Endothelial cell of umbilical vein (primary cell): ENCODE measurements at regions not wholly inside any gene's neighbourhood (a gene's known extent, or its start where the extent isn't known, plus 50 kb on each side); places are given as distances from the start of the nearest gene placed in this dataset.

ENCODE experiments used
- BruUV-seq: library from RNA; stranded (reverse); fragments of 400-500 nt; replicated peaks from 2 replicates; lab custom pipeline; 2021; lab: Mats Ljungman, UMichigan
- CTCF ChIA-PET: fragments of 300-600, 350-600 bp; sonication (Branson Sonifier 250); formaldehyde crosslinking; loops from one replicate; lab custom pipeline; 2021; ENCODE audit warnings: antibody characterized with exemption, inconsistent platforms; lab: Charles Lee
- POLR2A ChIA-PET: fragments of 300-600, 350-600 bp; sonication (Branson Sonifier 250); formaldehyde crosslinking; loops from one replicate; lab custom pipeline; 2021; ENCODE audit warnings: antibody characterized with exemption, inconsistent platforms; lab: Charles Lee
- DNase-seq: peaks from one replicate; pipeline ENCODE4 v3.0.0-alpha.2; 2011; ENCODE audit warnings: low read depth, low spot score
- FAIRE-seq: peaks from 2 replicates; lab custom pipeline; 2011; peaks lifted over from hg19 to GRCh38; lab: Jason Lieb, UNC
- H2AFZ ChIP-seq: 2 replicates; pipeline ENCODE4 v1.6.0; 2012; ENCODE audit warnings: low read depth, low read length, control low read depth, inconsistent platforms
- H3K27ac ChIP-seq: 2 replicates; pipeline ENCODE4 v1.5.1; 2011; ENCODE audit warnings: low read depth, mild to moderate bottlenecking, control low read depth, low read length, moderate library complexity; ENCODE audit not compliant: insufficient read depth
- H3K27me3 ChIP-seq, 2 experiments: 2 replicates each; pipeline versions ENCODE4 v1.6.0 to v1.6.1; 2011; ENCODE audit warnings: low read length in 2 of 2, mixed read lengths in 1 of 2; ENCODE audit not compliant: control insufficient read depth in 2 of 2, insufficient read depth in 2 of 2
- H3K36me3 ChIP-seq, 2 experiments: 2 replicates in 1 of 2; 3 replicates in 1 of 2; pipeline ENCODE4 v1.5.1; 2011; ENCODE audit warnings: low read length in 2 of 2, mild to moderate bottlenecking in 1 of 2, moderate library complexity in 1 of 2; ENCODE audit not compliant: control insufficient read depth in 2 of 2, insufficient read depth in 2 of 2; ENCODE audit errors: extremely low read depth in 1 of 2
- H3K4me1 ChIP-seq: 3 replicates; pipeline ENCODE4 v1.5.1; 2011; ENCODE audit warnings: mild to moderate bottlenecking, low read length; ENCODE audit not compliant: control insufficient read depth, insufficient read depth; ENCODE audit errors: extremely low read depth
- H3K4me2 ChIP-seq: 2 replicates; pipeline ENCODE4 v1.6.1; 2011; ENCODE audit warnings: low read length, control low read depth, mixed read lengths; ENCODE audit not compliant: insufficient read depth
- H3K4me3 ChIP-seq, 3 experiments: fragments of 200-600 bp in 1 of 3; sonication (generic), shearing (Covaris generic) in 1 of 3; replicated peaks in 1 of 3; 2 replicates each; pipeline ENCODE4 v1.5.1; 2011 to 2016; ENCODE audit warnings: control low read depth in 3 of 3, low read length in 3 of 3, mild to moderate bottlenecking in 2 of 3, inconsistent platforms in 1 of 3, low read depth in 1 of 3, moderate library complexity in 1 of 3; ENCODE audit not compliant: insufficient read depth in 1 of 3
- H3K79me2 ChIP-seq: 2 replicates; pipeline ENCODE4 v1.6.0; 2012; ENCODE audit warnings: low read length, inconsistent platforms; ENCODE audit not compliant: control insufficient read depth, insufficient read depth
- H3K9ac ChIP-seq: replicated peaks from 2 replicates; pipeline ENCODE3; 2011; ENCODE audit warnings: low read length, control low read depth; ENCODE audit not compliant: insufficient read depth; ENCODE audit errors: extremely low read depth
- H3K9me1 ChIP-seq: replicated peaks from 3 replicates; pipeline ENCODE4 v1.6.0; 2011; ENCODE audit warnings: mild to moderate bottlenecking, low read length; ENCODE audit not compliant: control insufficient read depth, insufficient read depth; ENCODE audit errors: extremely low read depth
- H3K9me3 ChIP-seq: replicated peaks from 2 replicates; pipeline ENCODE4 v1.5.1; 2012; ENCODE audit warnings: low read length, inconsistent platforms; ENCODE audit not compliant: control insufficient read depth, insufficient read depth
- H4K20me1 ChIP-seq: replicated peaks from 2 replicates; pipeline ENCODE3; 2011; ENCODE audit warnings: mild to moderate bottlenecking, low read length; ENCODE audit not compliant: control insufficient read depth, insufficient read depth; ENCODE audit errors: extremely low read depth
- CTCF ChIP-seq, 2 donors: IDR thresholded peaks; 1 replicate in 1 of 2; 2 replicates in 1 of 2; pipeline ENCODE4 v1.5.1; 2011; ENCODE audit warnings: low read length in 2 of 2, mild to moderate bottlenecking in 2 of 2, moderate library complexity in 2 of 2, control low read depth in 1 of 2, inconsistent platforms in 1 of 2, low read depth in 1 of 2; ENCODE audit not compliant: insufficient read depth in 1 of 2; ENCODE audit errors: extremely low read depth in 1 of 2
- EZH2 ChIP-seq: IDR thresholded peaks from 2 replicates; pipeline ENCODE4 v1.6.1; 2012; ENCODE audit warnings: borderline replicate concordance, low read depth, mild to moderate bottlenecking, moderate library complexity, low read length, inconsistent platforms; ENCODE audit not compliant: severe bottlenecking
- FOS ChIP-seq: IDR thresholded peaks from 2 replicates; pipeline ENCODE4 v1.6.1; 2011; ENCODE audit warnings: mild to moderate bottlenecking, low read length, moderate library complexity, borderline replicate concordance; ENCODE audit not compliant: insufficient read depth
- GATA2 ChIP-seq: IDR thresholded peaks from 2 replicates; pipeline ENCODE4 v1.7.0; 2011; ENCODE audit warnings: low read depth, mild to moderate bottlenecking, moderate library complexity, mixed read lengths, low read length; ENCODE audit not compliant: insufficient read length, insufficient read depth
- JUN ChIP-seq: IDR thresholded peaks from 2 replicates; pipeline ENCODE4 v1.6.1; 2011; ENCODE audit warnings: borderline replicate concordance, low read depth; ENCODE audit not compliant: insufficient read length, insufficient read depth
- MAX ChIP-seq: IDR thresholded peaks from 2 replicates; pipeline ENCODE4 v1.6.1; 2011; ENCODE audit not compliant: insufficient read depth, insufficient read length
- MYC ChIP-seq: IDR thresholded peaks from one replicate; pipeline ENCODE4 v1.6.1; 2011; ENCODE audit warnings: mild to moderate bottlenecking, low read depth, low read length
- POLR2A ChIP-seq: IDR thresholded peaks from 2 replicates; pipeline ENCODE4 v1.6.1; 2012; ENCODE audit warnings: low read depth, mild to moderate bottlenecking, control low read depth, low read length
- POLR2AphosphoS5 ChIP-seq: IDR thresholded peaks from 2 replicates; pipeline ENCODE4 v1.6.1; 2012; ENCODE audit warnings: low read depth, mild to moderate bottlenecking, control low read depth, low read length, moderate library complexity; ENCODE audit not compliant: insufficient read depth
- dilution Hi-C: fragments of 300-500 bp; cut with MboI; formaldehyde crosslinking; loops from one replicate; pipeline ENCODE4 v1.15.0; 2019; ENCODE audit warnings: low sequenced_read_pairs; ENCODE audit not compliant: extremely low pct_ligation_motif_present
- intact Hi-C: fragments of 100-400 bp; cut with micrococcal nuclease; formaldehyde crosslinking; loops from one replicate; pipeline ENCODE4 v1.10.0; 2022

- Histone ChIP-seq H3K4me2 (no peak overlapping the region), H3K9ac (no peak overlapping the region), H3K27me3 (no peaks in the 10 kb centered on the region), H2AFZ (no peak overlapping the region), H3K9me1 (no peaks in the 10 kb centered on the region), H3K4me1 (no peaks in the 10 kb centered on the region), H4K20me1 (no peaks in the 10 kb centered on the region), H3K9me3 (no peaks in the 10 kb centered on the region), H3K27ac (no peak overlapping the region), H3K36me3 (no peaks in the 10 kb centered on the region), H3K4me3 (no peak overlapping the region), H3K79me2 (no peaks in the 10 kb centered on the region)
- DNase-seq (no peak), FAIRE-seq (no peak)
- no TSS peak for BruUV-seq
- ChIA-PET CTCF (interaction anchor here (0.7 kb wide), 1 partner anchor 20 kb away, joined by 3 read pairs; no protein-coding TSS in a partner anchor), POLR2A (no interaction called here)
- intact Hi-C loops, result no loop called here
- dilution Hi-C loops, result no loop called here
- TF ChIP-seq CTCF (IDR thresholded peaks at IDR 0.05; ENCODE audit: extremely low read depth in 1 of 2, insufficient read depth in 1 of 2, low read depth in 1 of 2, low read length in 2 of 2) (no peak), GATA2 (no peak), JUN (no peak), EZH2 (no peak), MAX (no peak), POLR2AphosphoS5 (no peak), MYC (no peak), FOS (no peak), POLR2A (no peak)
Observed at GRCh38 chr1:190708418-190709057, 230.9 kb upstream of the BRINP3 start.
